NCI-H345 treated with DMSO at 0.1 percent for 48 hours (cell line): ENCODE measurements at regions not wholly inside any gene's neighbourhood (a gene's known extent, or its start where the extent isn't known, plus 50 kb on each side); places are given as distances from the start of the nearest gene placed in this dataset.
"Not testable (repeated sequence)": the region's sequence is repeated elsewhere in the genome, so short reads cannot be mapped to it uniquely, and the experiment has no call there.

ENCODE experiments used
- DNase-seq: peaks from one replicate; lab custom pipeline; 2025; ENCODE audit not compliant: unreplicated experiment; lab: John Stamatoyannopoulos, UW

DNA sequence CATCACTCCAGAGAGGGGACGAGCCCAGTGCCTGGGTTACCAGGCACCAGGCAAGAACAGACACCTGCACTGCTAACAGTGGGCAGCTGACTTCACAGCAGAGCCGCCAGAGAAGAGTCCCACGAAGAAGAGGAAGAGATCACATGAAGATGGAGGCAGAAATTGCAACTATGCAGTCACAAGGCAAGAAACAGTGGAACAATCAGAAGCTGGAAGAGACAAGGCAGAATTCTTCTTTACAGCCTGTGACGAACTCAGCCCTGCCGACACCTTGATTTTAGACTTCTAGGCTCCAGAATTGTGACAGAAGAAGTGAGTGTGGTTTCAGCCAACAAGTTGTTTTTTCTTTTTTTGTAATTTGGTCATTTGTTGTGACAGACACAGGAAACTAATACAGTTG lies 59.2 kb downstream of the IL12A start:
- no peak for DNase-seq

DNA sequence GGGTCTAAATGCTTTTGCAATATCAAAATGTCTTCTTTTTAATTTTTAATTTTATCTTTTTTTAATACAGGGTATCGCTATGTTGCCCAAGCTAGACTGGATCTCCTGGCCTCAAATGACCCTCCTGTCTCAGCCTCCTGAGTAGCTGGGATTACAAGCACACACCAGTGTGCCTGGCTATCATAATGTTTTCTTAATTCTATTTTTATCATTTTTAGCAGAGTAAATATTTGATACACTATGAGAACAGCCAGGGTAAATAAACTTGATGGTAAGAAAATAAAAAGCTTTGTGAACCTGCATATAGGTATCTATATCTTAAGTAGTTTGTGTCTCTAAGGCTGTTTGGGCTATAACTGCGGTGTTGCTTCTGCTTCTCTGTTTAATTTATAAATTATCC lies 60.4 kb downstream of the IL12A start:
- DNase-seq = no peak

DNA sequence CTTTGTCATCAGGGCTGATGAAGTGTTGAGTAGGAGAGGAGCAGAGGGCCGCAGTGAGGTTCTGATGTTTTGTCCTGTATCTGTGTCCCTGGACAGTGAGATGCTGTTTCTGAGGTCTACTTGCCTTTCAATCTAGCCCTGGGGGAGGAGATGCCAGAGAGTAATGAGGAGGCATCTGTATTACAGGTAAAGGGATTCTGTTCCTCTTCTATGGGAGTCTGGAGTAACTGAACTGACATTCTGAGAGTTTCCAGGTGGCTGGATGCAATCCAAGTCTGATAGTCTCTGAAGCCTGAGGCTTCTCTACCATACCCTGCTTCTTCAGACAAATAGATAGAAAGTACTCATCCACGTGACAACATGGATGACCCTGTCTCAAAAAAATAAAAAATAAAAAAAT lies 60.9 kb downstream of the IL12A start:
- DNase-seq = no peak

DNA sequence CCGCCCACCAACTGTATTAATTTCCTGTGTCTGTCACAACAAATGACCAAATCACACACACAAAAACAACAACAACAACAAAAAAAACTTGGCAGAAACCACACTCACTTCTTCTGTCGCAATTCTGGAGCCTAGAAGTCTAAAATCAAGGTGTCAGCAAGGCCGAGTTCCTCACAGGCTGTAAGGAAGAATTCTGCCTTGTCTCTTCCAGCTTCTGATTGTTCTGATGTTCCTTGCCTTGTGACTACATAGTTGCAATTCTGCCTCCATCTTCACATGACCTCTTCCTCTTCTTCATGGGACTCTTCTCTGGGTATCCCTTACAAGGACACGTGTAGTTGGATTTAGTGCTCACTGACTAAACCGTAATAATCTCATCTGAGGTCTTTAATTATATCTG lies 61.4 kb downstream of the IL12A start:
- no peak for DNase-seq

DNA sequence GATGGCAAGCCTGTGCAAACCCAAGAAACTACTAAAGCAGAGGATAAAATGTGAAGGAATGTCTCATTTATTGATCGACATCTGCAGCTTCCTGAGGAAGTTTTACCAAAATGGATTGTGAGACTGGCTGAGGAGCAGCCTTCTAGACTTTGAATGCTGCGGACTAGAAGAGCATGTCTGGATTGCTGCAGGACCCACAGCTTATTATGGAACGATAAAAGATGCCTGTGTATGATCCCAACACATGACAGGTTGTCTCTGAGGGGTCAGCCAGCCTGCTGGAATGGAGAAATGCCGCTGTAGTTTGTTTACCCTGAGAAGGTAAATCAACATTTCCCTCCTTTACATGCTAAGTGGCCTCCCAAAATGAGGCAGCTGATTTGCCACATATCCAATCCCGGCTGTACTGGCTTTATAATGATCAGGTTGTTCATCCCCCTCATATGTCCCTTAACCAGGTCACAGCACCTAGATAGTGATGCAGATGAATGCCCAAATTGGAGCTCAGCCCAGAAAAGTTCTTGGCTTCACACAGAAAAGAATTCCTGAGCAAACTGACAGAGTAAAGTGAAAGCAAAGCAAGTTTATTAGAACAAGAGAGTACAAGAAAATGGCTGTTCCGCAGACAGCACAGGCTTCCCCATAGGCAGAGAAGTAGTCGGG lies 63.9 kb downstream of the IL12A start:
- DNase-seq = no peak

DNA sequence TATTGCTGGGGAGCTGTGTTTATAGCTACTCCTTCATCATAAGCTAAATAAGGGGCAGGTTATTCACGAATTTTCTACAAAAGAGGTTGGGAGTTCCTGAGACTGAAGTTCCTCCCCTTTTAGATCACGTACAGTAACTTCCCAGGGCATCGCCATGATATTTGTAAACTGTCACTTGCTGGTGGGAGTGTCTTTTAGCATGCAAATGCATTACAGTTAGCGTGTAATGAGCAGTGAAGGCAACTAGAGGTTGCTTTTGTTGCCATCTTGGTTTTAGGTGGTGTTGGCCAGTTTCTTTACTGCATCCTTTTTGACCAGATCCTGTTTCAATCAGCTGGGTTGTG lies 64.4 kb downstream of the IL12A start:
- DNase-seq = no peak

DNA sequence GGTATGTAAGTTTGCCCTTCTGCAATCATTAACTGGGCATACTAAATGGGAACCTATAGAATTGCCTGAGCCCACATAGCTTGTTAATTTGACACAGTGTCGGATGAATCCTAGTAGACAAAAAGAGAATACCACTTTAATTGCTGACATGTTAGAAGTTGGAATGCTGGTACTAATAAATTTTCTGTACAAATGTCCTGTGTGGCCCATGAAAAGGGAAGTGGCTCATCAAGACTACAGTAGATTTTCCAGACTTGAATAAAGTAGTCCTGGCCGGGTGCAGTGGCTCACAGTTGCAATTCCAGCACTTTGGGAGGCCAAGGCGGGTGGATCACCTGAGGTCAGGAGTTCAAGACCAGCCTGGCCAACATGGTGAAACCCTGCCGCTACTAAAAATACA lies 66.2 kb downstream of the IL12A start:
- DNase-seq = not testable (repeated sequence)

DNA sequence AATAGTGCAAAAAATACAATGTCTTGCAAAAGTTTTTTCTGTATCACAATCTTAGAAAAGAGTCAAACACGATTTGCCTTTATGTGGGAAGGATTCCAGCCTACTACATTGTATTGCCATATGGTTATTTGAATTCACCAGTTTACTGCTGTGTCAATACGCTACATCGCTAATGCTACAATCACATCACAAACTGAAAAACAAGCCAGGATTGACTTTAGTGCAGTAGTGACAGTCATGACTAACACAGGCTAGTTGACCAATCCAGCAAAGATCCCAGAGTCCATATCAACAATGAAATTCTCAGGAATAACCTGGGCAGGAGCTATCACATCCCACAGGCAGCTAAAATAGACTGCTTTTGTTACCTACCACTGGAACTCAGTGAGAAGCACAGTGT lies 67.0 kb downstream of the IL12A start:
- no peak for DNase-seq

DNA sequence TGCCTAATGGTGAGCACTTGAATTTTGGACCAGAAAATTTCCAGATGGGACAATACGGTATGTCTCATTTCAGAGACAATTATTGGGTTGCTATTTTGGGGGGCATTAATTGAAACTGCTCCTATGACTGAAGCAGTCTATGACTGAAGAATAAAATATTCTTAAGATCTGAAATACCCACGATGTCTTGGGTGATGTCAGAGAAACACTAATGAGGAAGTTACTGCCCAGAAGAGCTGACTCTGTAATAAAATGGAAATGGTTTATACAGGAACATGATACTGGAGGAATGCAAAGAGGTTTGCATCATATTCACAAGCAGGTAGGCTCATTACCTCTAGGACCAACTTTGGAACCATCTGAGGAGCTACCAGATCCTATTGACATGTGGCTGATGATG lies 68.7 kb downstream of the IL12A start:
- DNase-seq = no peak

DNA sequence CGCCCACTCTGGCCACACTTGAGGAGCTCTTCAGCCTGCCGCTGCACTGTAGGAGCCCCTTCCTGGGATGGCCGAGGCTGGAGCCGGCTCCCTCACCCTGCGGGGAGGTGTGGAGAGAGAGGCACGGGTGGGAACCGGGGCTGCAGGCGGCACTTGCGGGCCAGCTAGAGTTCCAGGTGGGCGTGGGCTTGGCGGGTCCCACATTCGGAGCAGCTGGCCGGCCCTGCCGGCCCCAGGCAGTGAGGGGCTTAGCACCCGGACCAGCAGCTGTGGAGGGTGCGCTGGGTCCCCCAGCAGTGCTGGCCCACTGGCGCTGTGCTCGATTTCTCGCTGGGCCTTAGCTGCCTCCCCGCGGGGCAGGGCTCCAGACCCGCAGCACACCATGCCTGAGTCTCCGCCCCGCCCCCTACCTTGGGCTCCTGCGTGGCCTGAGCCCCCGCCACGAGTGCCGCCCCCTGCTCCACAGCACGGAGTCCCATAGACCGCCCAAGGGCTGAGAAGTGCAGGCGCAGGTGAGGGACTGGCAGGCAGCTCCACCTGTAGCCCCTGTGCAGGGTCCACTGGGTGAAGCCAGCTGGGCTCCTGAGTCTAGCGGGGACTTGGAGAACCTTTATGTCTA lies 71.9 kb downstream of the IL12A start:
- DNase-seq = no peak

DNA sequence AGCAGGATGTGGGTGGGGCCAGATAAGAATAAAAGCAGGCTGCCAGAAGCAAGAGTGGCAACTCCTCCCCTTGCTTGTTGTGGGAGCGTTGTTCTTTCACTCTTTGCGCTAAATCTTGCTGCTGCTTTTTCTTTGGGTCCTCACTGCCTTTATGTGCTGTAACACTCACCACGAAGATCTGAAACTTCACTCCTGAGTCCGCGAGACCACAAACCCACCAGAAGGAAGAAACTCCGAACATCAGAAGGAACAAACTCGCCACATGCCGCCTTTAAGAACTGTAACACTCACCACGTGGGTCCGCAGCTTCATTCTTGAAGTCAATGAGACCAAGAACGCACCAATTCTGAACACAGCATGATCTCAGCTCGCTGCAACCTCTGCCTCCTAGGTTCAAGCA lies 72.9 kb downstream of the IL12A start:
- DNase-seq = no peak

DNA sequence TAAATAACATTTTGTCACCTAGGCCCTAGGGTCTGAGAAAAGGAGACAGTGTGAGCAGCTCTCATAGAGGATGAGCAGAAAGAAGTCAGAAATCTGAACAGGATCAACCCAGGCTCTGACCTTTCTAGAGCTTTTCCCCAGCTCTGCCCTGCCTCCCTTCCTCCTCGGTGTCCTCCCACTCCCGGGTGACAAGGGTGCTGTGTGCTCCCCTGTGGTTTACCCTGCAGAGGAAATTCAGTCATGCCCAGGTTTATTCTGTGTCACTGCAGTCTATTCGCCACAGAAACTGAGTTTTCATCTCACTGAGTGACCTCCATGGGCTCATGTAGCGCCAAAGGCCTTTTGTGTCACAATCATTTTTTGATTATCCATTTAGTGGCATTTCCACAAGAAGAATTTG lies 76.6 kb downstream of the IL12A start:
- no peak for DNase-seq

DNA sequence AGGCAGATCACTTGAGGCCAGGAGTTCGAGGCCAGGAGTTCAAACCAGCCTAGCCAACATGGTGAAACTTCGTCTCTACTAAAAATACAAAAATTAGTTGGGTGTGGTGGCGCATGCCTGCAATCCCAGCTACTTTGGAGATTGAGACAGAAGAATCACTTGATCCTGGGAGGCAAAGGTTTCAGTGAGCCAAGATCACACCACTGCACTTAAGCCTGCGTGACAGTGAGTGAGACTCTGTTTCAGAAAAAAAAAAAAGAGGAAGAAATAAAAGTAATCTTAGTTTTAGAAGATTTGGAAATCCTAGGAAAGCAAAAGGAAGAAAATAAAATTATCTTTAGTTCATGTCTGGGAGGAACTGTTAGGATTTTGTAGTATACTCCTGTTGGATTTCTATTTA lies 77.2 kb downstream of the IL12A start:
- DNase-seq = no peak

DNA sequence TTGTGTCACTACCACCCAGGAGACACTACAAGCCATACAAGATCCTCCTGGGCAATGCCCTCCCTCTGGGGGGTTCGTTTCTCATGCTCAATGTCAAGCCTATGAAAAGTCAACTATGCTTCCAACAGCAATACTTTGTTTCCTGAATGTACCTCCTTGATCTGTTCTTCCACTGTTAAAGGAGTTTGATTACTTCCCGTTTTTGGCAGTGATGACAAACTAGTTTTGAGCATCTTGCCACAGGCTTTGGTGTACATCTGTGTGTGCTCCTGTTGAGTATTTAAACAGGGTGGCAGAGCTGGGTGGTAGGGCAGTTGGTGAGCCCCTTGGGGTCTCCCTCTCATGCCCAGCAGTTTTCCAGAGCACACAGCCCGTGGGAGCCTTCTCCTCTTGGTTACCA lies 81.4 kb downstream of the IL12A start:
- DNase-seq = no peak

DNA sequence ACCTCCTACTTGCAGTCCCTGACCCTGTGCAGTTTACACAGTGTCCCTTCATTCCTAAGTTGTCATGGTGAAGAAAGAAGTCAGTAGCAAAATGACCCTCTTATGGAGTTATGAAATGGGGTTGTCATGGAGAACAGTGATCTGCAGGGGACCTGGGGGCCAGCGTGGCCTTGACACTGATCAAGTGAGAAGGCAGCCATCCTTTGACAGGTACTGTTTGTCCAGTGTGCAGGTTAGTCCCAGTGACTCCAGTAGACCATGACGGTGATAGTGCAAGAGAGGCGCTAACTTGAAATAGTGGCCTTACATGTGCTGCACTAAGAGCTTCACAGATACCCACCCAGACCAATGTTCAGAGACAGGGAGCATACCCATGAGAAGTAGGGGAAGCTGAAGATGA lies 87.9 kb downstream of the IL12A start:
- DNase-seq = no peak

DNA sequence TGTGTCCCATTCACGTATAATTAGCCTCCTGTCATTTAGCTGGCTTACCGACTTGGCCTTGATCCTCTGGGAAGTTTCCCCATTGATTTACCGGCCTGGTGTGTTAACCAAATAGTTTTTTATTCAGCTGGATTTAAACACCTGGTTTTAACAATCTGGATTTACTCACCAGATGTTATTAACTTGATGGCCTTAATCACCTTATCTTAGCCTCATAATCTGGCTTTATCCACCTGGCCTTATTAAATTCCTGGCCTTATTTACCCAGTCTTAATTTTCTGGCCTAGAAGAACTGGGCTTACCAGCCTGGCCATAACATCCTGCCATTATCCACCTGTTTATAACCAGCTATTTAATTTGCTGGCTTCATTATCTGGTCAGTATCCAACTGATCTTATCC lies 89.9 kb downstream of the IL12A start:
- DNase-seq = no peak

DNA sequence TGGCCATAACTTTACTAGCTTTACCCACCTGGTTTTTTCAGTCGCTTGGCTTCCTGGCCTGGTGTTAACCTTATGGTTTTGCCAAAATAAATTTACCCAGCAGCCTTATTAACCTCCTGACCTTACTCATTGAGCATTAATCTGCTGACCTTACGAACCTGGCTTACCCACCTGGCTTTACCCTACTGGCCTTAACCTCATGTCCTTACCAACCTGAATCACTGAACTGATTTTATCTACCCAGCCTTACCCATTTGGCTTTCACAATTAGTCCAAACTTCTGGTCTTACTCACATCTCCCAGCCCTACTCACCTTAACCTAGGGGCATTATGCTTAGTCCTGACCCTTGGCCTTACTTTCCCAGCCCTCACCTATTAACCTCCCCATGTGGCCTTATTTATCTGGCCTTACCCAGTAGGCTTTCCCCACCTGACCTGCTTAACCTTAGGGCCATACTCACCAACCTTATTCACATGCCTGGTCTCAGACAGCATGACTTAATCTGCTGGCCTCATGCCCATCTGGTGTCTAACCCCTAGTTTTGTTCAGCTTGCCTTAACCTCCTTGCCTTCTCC lies 93.4 kb downstream of the IL12A start:
- no peak for DNase-seq

DNA sequence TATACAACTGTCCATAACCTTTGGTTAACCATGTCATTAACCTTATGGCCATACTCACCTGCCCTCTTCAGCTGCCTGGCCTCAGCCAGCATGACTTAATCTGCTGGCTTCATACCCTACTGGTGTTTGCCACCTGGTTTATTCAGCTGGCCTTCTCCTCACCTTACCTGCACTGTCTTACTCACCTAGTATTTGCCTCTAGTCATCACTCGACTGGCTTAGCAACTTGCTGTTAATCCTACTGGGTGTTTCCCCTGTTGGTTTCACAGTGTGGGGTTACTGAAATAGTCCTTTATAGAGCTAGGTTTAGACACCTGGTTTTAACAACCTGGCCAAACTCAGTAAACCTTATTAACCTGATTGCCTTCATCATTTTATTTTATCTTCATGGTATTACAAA lies 96.4 kb downstream of the IL12A start:
- no peak for DNase-seq

DNA sequence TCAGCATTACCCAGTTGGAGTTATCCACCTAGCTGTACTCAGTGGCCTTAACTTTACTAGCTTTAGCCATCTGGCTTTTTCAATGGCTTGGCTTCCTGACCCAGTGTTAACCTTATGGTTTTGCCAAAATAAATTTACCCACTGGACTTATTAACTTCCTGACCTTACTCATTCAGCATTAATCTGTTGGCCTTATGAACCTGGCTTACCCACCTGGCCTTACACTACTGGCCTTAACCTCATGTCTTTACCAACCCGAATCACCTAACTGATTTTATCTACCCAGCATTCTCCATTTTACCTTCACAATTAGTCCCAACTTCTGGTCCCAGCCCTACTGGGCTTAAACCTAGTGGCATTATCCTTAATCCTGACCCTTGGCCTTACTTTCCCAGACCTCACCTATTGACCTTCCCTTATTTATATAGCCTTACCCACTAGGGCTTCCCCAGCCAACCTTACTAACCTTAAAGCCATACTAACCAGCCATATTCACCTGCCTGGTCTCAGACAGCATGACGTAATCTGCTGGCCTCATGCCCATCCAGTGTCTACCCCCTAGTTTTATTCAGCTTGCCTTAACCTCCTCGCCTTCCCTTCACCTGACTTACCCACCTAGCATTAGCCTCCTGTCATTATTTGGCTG lies 100.0 kb downstream of the IL12A start:
- DNase-seq = no peak

DNA sequence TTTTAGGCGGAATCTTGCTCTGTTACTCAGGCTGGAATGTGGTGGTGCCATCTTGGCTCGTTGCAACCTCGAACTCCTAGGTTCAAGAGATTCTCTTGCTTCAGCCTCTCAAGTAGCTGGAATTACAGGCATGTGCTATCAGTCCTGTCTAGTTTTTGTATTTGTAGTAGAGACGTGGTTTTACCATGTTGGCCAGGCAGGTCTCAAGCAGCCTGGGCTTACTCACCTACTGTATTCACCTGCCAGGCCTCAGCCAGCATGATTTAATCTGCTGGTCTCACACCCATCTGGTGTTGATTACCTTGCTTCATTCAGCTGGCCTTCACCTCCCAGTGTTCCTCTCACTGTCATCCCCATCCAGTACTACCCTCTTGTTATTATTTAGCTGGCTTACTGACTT lies 102.0 kb downstream of the IL12A start:
- no peak for DNase-seq

DNA sequence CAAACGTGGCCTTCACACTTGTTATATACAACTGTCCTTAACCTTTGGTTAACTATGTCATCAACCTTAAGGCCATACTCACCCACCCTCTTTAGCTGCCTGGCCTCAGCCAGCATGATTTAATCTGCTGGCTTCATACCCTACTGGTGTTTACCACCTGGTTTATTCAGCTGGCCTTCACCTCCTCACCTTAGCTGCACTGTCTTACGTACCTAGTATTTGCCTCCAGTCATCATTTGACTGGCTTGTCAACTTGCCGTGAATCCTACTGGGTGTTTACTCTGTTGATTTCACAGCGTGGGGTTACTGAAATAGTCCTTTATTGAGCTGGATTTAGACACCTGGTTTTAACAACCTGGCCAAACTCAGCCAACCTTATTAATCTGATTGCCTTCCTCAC lies 102.8 kb downstream of the IL12A start:
- no peak for DNase-seq

DNA sequence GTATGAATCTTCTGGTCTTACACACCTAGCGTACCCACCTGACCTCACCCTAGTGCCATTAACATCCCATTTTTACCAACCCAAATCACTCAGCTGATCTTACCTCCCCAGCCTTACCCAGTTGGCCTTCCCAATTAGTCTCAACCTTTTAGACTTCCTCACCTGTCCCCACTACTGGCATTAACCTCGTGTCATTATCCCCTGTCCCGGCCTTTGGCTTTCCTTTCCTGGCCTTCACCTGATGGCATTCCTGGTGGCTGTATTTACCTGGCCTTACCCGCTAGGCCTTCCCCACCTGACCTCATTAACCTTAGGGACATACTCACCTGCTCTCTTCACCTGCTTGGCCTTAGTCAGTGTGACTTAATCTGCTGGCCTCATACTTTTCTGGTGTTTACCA lies 104.1 kb downstream of the IL12A start:
- no peak for DNase-seq

DNA sequence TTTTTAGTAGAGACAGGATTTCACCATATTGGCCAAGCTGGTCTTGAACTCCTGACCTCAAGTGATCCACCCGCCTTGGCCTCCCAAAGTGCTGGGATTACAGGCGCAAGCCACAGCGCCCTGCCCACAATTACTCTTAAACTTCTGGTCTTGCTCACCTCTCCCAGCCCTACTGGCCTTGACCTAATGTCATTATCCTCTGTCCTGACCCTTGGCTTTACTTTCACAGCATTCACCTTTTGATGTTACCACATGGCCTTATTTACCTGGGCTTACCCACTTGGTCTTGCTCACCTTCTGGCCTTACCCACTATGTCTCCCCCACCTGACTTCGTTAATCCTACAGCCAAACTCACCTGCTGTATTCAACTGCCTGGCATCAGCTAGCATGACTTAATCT lies 105.9 kb downstream of the IL12A start:
- DNase-seq = no peak
